GM12878 (cell line): ENCODE measurements at regions not wholly inside any gene's neighbourhood (a gene's known extent, or its start where the extent isn't known, plus 50 kb on each side); places are given as distances from the start of the nearest gene placed in this dataset.
"Not testable (repeated sequence)": the region's sequence is repeated elsewhere in the genome, so short reads cannot be mapped to it uniquely, and the experiment has no call there.

Experiments
- ATAC-seq: fragments of 200-7000 bp; cut with Tn5 transposase; 3 replicates; pipeline ENCODE4 v1.9.1; 2020; ENCODE audit warnings: mild to moderate bottlenecking, moderate library complexity
- BruUV-seq: library from RNA; stranded (reverse); fragments of 400-500 nt; replicated peaks from 2 replicates; lab custom pipeline; 2021; lab: Mats Ljungman, UMichigan
- CTCF ChIA-PET: fragments of 300-600 bp; sonication (Branson Sonifier 250); formaldehyde crosslinking; extraction: SDS; loops from one replicate; lab custom pipeline; 2021; ENCODE audit warnings: inconsistent platforms; lab: Yijun Ruan, JAX
- POLR2A ChIA-PET: fragments of 350-600 bp; formaldehyde crosslinking; extraction: SDS; loops from one replicate; lab custom pipeline; 2021; ENCODE audit warnings: inconsistent platforms; lab: Charles Lee
- RAD21 ChIA-PET: fragments of 300-600 bp; sonication (Branson Sonifier 250); formaldehyde crosslinking; loops from one replicate; lab custom pipeline; 2023; ENCODE audit warnings: antibody characterized with exemption; ENCODE audit not compliant: unreplicated experiment; lab: Charles Lee
- SMC1A ChIA-PET: fragments of 300-600 bp; sonication (Branson Sonifier 250); formaldehyde crosslinking; loops from one replicate; lab custom pipeline; 2023; ENCODE audit not compliant: unreplicated experiment, uncharacterized antibody; lab: Charles Lee
- DNase-seq: peaks from one replicate; pipeline ENCODE4 v3.0.0-alpha.2; 2011; ENCODE audit warnings: low read depth, low spot score
- FAIRE-seq: peaks from 3 replicates; lab custom pipeline; 2011; peaks lifted over from hg19 to GRCh38; lab: Jason Lieb, UNC
- H2AFZ ChIP-seq: 2 replicates; pipeline ENCODE4 v1.6.0; 2011; ENCODE audit warnings: low read depth, low read length, control low read depth; ENCODE audit not compliant: control insufficient read depth
- H3K27ac ChIP-seq: 2 replicates; pipeline ENCODE4 v1.5.1; 2011; ENCODE audit warnings: control low read depth; ENCODE audit not compliant: control insufficient read depth, insufficient read depth
- H3K27me3 ChIP-seq, 2 experiments: replicated peaks in 1 of 2; 2 replicates each; pipeline versions ENCODE4 v1.6.0 to v1.6.1; 2011; ENCODE audit warnings: low read length in 1 of 2; ENCODE audit not compliant: control insufficient read depth in 2 of 2, insufficient read depth in 2 of 2
- H3K36me3 ChIP-seq, 2 experiments: 2 replicates each; pipeline ENCODE4 v1.5.1; 2011; ENCODE audit warnings: low read length in 1 of 2; ENCODE audit not compliant: control insufficient read depth in 2 of 2, insufficient read depth in 2 of 2
- H3K4me1 ChIP-seq: 2 replicates; pipeline ENCODE4 v1.6.1; 2011; ENCODE audit warnings: mild to moderate bottlenecking, low read length, moderate library complexity, mixed read lengths; ENCODE audit not compliant: control insufficient read depth, insufficient read depth
- H3K4me2 ChIP-seq: 2 replicates; pipeline ENCODE4 v1.6.0; 2011; ENCODE audit warnings: control low read depth; ENCODE audit not compliant: control insufficient read depth, insufficient read depth
- H3K4me3 ChIP-seq: fragments of 200-600 bp; sonication (generic); 2 replicates; pipeline ENCODE4 v1.5.1; 2016
- H3K79me2 ChIP-seq: 2 replicates; pipeline ENCODE4 v1.6.0; 2011; ENCODE audit warnings: low read length; ENCODE audit not compliant: control insufficient read depth, insufficient read depth
- H3K9ac ChIP-seq: 2 replicates; pipeline ENCODE4 v1.8.0; 2011; ENCODE audit warnings: low read length, control low read depth, mixed read lengths; ENCODE audit not compliant: control insufficient read depth, insufficient read depth
- H3K9me3 ChIP-seq: replicated peaks from 3 replicates; pipeline ENCODE4 v1.5.1; 2011; ENCODE audit warnings: mild to moderate bottlenecking, low read length; ENCODE audit not compliant: control insufficient read depth, insufficient read depth
- H4K20me1 ChIP-seq: 2 replicates; pipeline ENCODE4 v1.6.0; 2011; ENCODE audit not compliant: control insufficient read depth, insufficient read depth
- BCL11A ChIP-seq: IDR thresholded peaks from 2 replicates; pipeline ENCODE4 v1.6.1; 2011; ENCODE audit warnings: low read depth, low read length
- CBX5 ChIP-seq: sonication (generic); IDR thresholded peaks from 2 replicates; pipeline ENCODE4 v1.6.1; 2016; ENCODE audit warnings: low read depth, moderate library complexity, mild to moderate bottlenecking, inconsistent platforms
- EED ChIP-seq: sonication (generic); IDR thresholded peaks from 2 replicates; pipeline ENCODE4 v1.6.1; 2016; ENCODE audit warnings: antibody characterized with exemption, low read depth
- RAD51 ChIP-seq: fragments of 450-650 bp; IDR thresholded peaks from 2 replicates; pipeline ENCODE4 v1.6.1; 2016; ENCODE audit warnings: moderate library complexity, mild to moderate bottlenecking, inconsistent platforms
- RFX5 ChIP-seq: IDR thresholded peaks from 2 replicates; pipeline ENCODE4 v1.6.1; 2011; ENCODE audit warnings: low read depth, low read length, improper control_type of control experiment
- SP1 ChIP-seq: IDR thresholded peaks from one replicate; pipeline ENCODE4 v1.6.1; 2011; ENCODE audit warnings: low read depth, low read length
- WGBS: methylation state at CpG from one replicate; pipeline ENCODE4 v1.1.6; 2016; ENCODE audit warnings: low lambda C conversion rate; ENCODE audit not compliant: insufficient replicate concordance, insufficient coverage; ENCODE audit errors: missing lambda C conversion rate; 5-methylcytosine and 5-hydroxymethylcytosine counted together
- in situ Hi-C: fragments of 300-500 bp; cut with MboI; formaldehyde crosslinking; loops from 9 replicates; pipeline ENCODE4 v1.14.3; 2018; ENCODE audit warnings: mixed read lengths
- intact Hi-C: fragments of 100-400 bp; cut with micrococcal nuclease; formaldehyde crosslinking; loops from one replicate; pipeline ENCODE4 v1.14.2; 2022; ENCODE audit not compliant: unreplicated experiment
- TF ChIP-seq, protein P1 (sequence below): fragments of 450-650 bp; IDR thresholded peaks from 2 replicates; pipeline ENCODE4 v1.6.1; 2016; ENCODE audit warnings: mild to moderate bottlenecking
- TF ChIP-seq, protein P2 (sequence below), 3 experiments: IDR thresholded peaks in 2 of 3; conservative IDR thresholded peaks in 1 of 3; 2 replicates each; pipeline ENCODE4 v1.5.1; 2011; ENCODE audit warnings: low read depth in 3 of 3, low read length in 3 of 3, mild to moderate bottlenecking in 3 of 3, control low read depth in 2 of 3, moderate library complexity in 2 of 3, inconsistent platforms in 1 of 3, mixed read lengths in 1 of 3; ENCODE audit not compliant: control insufficient read depth in 2 of 3, insufficient read depth in 1 of 3; ENCODE audit errors: extremely low read depth in 1 of 3

DNA sequence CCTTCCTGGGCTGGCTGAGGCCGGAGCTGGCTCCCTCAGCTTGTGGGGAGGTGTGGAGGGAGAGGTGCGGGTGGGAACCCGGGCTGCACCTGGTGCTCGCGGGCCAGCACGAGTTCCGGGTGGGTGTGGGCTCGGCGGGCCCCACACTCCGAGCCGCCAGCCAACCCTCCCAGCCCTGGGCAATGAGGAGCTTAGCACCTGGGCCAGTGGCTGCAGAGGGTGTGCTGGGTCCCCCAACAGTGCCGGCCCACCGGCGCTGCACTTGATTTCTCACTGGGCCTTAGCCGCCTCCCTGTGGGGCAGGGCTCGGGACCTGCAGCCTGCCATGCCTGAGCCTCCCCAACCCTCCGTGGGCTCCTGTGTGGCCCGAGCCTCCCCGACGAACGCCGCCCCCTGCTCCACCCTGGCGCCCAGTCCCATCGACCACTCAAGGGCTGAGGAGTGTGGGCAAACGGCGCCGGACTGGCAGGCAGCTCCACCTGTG lies 182.7 kb upstream of the PAQR3 start (continued):
- TF ChIP-seq, protein P1, sequence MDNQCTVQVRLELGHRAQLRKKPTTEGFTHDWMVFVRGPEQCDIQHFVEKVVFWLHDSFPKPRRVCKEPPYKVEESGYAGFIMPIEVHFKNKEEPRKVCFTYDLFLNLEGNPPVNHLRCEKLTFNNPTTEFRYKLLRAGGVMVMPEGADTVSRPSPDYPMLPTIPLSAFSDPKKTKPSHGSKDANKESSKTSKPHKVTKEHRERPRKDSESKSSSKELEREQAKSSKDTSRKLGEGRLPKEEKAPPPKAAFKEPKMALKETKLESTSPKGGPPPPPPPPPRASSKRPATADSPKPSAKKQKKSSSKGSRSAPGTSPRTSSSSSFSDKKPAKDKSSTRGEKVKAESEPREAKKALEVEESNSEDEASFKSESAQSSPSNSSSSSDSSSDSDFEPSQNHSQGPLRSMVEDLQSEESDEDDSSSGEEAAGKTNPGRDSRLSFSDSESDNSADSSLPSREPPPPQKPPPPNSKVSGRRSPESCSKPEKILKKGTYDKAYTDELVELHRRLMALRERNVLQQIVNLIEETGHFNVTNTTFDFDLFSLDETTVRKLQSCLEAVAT, result no peak
- TF ChIP-seq EED (no peak), SP1 (no peak), BCL11A (no peak), RAD51 (no peak), RFX5 (no peak)

DNA sequence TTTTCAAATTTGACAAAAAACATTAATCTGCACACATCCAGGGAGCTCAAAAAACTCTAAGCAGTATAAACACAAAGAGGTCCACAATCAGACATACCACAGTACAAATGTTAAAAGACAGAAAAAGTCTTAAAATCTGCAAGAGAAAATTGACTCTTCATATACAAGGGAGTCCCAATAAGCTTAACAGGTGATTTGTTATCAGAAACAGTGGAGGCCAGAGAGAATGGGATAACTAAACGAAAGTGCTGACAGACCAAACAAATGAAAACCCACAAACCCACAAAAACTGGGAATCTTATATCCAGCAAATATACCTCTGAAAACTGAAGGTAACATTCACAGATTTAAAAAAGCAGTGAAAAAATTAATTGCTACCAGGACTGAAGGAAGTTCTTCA lies 182.0 kb upstream of the PAQR3 start:
- Histone ChIP-seq H3K79me2 (no peaks in the 10 kb centered on the region), H3K4me3 (no peak overlapping the region), H3K27me3 (no peaks in the 10 kb centered on the region), H3K4me1 (no peaks in the 10 kb centered on the region), H2AFZ (no peak overlapping the region), H3K27ac (no peak overlapping the region), H3K36me3 (no peaks in the 10 kb centered on the region), H3K9ac (no peak overlapping the region), H3K4me2 (no peak overlapping the region), H3K9me3 (no peaks in the 10 kb centered on the region), H4K20me1 (no peaks in the 10 kb centered on the region)
- TF ChIP-seq CBX5, result 0 out of 2 replicates have a peak, but pooled peaks have one; percentile 39
- TF ChIP-seq, protein P2, sequence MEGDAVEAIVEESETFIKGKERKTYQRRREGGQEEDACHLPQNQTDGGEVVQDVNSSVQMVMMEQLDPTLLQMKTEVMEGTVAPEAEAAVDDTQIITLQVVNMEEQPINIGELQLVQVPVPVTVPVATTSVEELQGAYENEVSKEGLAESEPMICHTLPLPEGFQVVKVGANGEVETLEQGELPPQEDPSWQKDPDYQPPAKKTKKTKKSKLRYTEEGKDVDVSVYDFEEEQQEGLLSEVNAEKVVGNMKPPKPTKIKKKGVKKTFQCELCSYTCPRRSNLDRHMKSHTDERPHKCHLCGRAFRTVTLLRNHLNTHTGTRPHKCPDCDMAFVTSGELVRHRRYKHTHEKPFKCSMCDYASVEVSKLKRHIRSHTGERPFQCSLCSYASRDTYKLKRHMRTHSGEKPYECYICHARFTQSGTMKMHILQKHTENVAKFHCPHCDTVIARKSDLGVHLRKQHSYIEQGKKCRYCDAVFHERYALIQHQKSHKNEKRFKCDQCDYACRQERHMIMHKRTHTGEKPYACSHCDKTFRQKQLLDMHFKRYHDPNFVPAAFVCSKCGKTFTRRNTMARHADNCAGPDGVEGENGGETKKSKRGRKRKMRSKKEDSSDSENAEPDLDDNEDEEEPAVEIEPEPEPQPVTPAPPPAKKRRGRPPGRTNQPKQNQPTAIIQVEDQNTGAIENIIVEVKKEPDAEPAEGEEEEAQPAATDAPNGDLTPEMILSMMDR (IDR thresholded peaks at IDR 0.05 in 2 of 3, conservative IDR thresholded peaks at IDR 0.05 in 1 of 3; ENCODE audit: control insufficient read depth in 2 of 3, extremely low read depth in 1 of 3, insufficient read depth in 1 of 3, low read depth in 3 of 3, low read length in 3 of 3), result no peak
- ChIA-PET POLR2A (no interaction called here), RAD21 (no interaction called here), CTCF (no interaction called here), SMC1A (interaction anchor here (1.1 kb wide), 1 partner anchor 14 kb away, joined by 3 read pairs; no protein-coding TSS in a partner anchor)
- DNase-seq (no peak), ATAC-seq (no peak), FAIRE-seq (no peak)
- intact Hi-C loops, result no loop called here
- WGBS, result 0% methylated on average over 1 of the region's 1 CpG
- in situ Hi-C loops, result no loop called here
- no TSS peak for BruUV-seq

DNA sequence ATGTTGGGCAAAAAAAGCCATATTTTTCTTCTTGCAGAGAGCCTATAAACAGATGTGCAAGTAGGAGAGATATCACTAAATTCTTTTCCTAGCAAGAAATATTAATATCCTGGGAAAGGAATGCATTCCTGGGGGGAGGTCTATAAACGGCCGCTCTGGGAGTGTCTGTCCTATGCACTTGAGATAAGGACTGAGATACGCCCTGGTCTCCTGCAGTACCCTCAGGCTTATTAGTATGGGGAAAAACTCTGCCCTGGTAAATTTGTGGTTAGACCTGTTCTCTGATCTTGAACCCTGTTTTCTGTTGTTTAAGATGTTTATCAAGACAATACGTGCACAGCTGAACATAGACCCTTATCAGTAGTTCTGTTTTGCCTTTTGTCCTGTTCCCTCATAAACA lies 177.8 kb upstream of the PAQR3 start:
- RAD21 ChIA-PET, FAIRE-seq, POLR2A ChIA-PET, H3K4me3 ChIP-seq, H3K9me3 ChIP-seq, H2AFZ ChIP-seq, H3K4me2 ChIP-seq, SMC1A ChIA-PET, H3K27me3 ChIP-seq, H3K36me3 ChIP-seq, intact Hi-C loops, BruUV-seq, CTCF ChIA-PET, H3K79me2 ChIP-seq, DNase-seq, in situ Hi-C loops, H3K4me1 ChIP-seq, H3K27ac ChIP-seq, H3K9ac ChIP-seq, ATAC-seq, H4K20me1 ChIP-seq: not testable (repeated sequence)
- 40% methylated on average over 4 of the region's 4 CpGs for WGBS
